ENCODE measurements at regions not wholly inside any gene's neighbourhood (a gene's known extent, or its start where the extent isn't known, plus 50 kb on each side); places are given as distances from the start of the nearest gene placed in this dataset.

DNA sequence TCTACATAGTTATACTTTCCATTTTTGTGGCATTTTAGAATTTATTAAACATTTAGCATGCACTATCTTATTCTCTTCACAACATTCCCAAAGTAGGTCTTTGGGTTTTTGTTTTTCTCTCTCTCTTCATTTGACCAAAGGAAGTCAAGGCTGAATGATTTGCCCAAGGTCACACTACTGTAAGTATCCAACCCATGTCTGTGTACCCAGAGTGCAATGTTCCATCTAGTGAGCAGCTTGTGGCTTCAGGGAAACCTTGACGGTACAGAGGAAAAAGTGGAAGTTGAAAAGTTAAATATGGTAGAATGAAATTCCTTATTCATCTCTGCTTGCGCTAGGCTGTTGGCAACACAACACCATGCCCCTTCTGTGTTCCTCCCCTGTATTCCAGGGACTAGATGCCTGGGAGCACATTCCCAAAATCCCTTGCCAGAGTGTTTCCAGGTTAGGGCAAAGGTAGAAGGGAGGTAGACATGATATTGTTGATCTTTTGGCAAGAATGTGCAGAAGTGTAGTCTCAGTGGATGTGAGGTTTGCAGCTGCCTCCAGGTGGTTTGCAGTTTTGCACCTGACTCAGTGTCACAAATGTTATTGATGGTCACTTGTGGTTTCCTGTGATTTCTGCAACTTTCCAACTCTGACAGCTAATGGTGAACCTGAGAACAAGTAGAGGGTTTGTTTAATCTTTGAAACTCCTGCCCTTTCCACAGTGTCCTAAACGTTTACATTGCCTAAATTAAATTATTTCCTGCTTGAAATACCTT, 196.7 kb downstream of the RMST start:
- no peak for TF ChIP-seq BDP1 (IDR thresholded peaks at IDR 0.05; ENCODE audit: insufficient read depth, insufficient read length)
- no peak for TF ChIP-seq KLF16 (IDR thresholded peaks at IDR 0.05)
- TF ChIP-seq RAD51 (IDR thresholded peaks at IDR 0.05; ENCODE audit: borderline replicate concordance, low read depth): no peak
- no peak for TF ChIP-seq MTA2 (IDR thresholded peaks at IDR 0.05; ENCODE audit: low read depth)
- no peak for TF ChIP-seq NONO (IDR thresholded peaks at IDR 0.05; ENCODE audit: low read depth in 2 of 2, low read length in 1 of 2)
- TF ChIP-seq RAD21 (CRISPR knock-in tag; conservative IDR thresholded peaks at IDR 0.05 in 1 of 2, IDR thresholded peaks at IDR 0.05 in 1 of 2): no peak
- TF ChIP-seq, protein P1, sequence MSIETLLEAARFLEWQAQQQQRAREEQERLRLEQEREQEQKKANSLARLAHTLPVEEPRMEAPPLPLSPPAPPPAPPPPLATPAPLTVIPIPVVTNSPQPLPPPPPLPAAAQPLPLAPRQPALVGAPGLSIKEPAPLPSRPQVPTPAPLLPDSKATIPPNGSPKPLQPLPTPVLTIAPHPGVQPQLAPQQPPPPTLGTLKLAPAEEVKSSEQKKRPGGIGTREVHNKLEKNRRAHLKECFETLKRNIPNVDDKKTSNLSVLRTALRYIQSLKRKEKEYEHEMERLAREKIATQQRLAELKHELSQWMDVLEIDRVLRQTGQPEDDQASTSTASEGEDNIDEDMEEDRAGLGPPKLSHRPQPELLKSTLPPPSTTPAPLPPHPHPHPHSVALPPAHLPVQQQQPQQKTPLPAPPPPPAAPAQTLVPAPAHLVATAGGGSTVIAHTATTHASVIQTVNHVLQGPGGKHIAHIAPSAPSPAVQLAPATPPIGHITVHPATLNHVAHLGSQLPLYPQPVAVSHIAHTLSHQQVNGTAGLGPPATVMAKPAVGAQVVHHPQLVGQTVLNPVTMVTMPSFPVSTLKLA (conservative IDR thresholded peaks at IDR 0.05): no peak

Measured in K562 (cell line).